ENCODE measurements at regions not wholly inside any gene's neighbourhood (a gene's known extent, or its start where the extent isn't known, plus 50 kb on each side); places are given as distances from the start of the nearest gene placed in this dataset.

DNA sequence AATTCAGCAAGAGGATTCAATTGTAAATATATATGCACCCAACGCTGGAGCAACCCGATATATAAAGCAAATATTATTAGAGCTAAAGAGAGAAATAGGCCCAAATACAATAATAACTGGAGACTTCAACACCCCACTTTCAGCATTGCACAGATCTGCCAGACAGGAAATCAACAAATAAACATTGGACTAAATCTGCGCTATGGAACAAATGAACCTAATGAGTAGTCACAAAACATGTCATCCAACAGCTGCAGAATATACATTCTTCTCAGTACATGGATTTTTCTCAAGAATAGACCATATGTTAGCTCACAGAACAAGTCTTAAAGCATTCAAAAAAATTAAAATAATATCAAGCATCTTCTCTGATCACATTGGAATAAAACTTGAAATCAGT, 86.1 kb upstream of the SLC1A1 start:
- no peak for TF ChIP-seq SP1 (IDR thresholded peaks at IDR 0.05)
- TF ChIP-seq ELF4 (IDR thresholded peaks at IDR 0.05): no peak
